ENCODE measurements at regions not wholly inside any gene's neighbourhood (a gene's known extent, or its start where the extent isn't known, plus 50 kb on each side); places are given as distances from the start of the nearest gene placed in this dataset.

DNA sequence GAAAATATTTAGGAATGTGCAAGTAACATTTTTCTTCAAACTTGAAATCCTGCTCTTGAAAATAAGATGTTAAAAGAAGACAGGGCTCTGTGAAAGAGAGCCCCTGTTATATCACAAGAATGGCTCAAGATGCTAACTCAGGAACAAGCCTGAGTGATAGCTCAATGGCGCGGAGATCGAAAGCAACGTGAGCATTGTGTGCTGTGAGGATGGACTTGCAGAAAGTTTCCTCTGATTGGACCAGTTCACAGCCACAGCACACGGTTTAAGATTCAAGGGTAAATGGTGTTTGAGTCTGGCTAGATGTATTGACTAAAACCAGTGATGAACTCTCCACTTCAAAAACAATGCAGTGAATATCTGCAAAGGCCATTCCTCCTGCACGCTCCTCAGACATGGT, 2387.0 kb downstream of the MAT2B start:
- H3K4me3 ChIP-seq (ENCODE audit: low read depth, low read length), result no peak overlapping the region
- no peak for TF ChIP-seq POLR2A (IDR thresholded peaks at IDR 0.05; ENCODE audit: extremely low read depth, insufficient read length)
- no peak for TF ChIP-seq MYC (IDR thresholded peaks at IDR 0.05; ENCODE audit: low read depth, low read length)
- TF ChIP-seq, protein P1, sequence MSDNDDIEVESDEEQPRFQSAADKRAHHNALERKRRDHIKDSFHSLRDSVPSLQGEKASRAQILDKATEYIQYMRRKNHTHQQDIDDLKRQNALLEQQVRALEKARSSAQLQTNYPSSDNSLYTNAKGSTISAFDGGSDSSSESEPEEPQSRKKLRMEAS (IDR thresholded peaks at IDR 0.05; ENCODE audit: low read depth, low read length), result no peak
- no peak for DNase-seq (ENCODE audit: low read depth)

DNA sequence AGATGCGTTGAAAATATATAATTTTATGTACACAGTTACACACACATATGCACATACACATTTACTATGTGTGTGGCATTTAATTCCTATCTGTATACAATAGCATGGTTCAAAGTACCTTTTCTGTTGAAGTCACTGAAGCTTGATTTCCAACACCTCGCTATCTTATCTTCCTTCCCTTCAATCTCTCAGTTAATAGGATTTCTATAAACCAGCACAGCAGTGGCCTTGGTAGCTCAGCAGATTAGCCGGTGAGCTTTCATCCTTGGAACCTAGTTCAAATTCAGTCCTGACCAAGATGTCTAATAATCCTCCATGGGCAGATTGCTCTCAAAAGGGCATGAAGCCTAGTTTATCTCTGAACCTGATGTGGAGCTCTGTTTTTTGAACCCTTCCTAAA, 2389.5 kb downstream of the MAT2B start:
- DNase-seq (ENCODE audit: low read depth), result no peak
- TF ChIP-seq, protein P2, sequence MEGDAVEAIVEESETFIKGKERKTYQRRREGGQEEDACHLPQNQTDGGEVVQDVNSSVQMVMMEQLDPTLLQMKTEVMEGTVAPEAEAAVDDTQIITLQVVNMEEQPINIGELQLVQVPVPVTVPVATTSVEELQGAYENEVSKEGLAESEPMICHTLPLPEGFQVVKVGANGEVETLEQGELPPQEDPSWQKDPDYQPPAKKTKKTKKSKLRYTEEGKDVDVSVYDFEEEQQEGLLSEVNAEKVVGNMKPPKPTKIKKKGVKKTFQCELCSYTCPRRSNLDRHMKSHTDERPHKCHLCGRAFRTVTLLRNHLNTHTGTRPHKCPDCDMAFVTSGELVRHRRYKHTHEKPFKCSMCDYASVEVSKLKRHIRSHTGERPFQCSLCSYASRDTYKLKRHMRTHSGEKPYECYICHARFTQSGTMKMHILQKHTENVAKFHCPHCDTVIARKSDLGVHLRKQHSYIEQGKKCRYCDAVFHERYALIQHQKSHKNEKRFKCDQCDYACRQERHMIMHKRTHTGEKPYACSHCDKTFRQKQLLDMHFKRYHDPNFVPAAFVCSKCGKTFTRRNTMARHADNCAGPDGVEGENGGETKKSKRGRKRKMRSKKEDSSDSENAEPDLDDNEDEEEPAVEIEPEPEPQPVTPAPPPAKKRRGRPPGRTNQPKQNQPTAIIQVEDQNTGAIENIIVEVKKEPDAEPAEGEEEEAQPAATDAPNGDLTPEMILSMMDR (IDR thresholded peaks at IDR 0.05; ENCODE audit: low read depth, low read length), result no peak
- no peak for TF ChIP-seq MYC (IDR thresholded peaks at IDR 0.05; ENCODE audit: low read depth, low read length)
- TF ChIP-seq, protein P1 (IDR thresholded peaks at IDR 0.05; ENCODE audit: low read depth, low read length), result no peak
- no peak for TF ChIP-seq POLR2A (IDR thresholded peaks at IDR 0.05; ENCODE audit: extremely low read depth, insufficient read length)

DNA sequence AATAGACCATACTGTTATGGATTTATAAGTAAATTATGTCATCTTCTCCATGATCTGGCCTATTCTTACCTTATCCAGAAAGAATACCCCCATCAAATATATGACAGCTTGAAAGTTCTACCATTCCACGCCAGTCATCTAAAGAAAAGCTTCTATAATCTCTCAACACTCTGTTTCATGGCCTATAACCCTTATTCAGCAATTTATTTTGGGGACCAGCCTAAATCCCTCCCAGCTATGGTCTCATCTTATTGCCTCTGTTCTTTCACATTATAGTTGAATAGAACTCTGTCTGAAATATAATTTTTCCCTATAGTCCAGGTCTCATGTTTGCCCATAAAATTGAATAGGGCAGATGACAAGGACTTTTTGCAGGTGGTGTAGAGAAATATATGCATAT, 2387.6 kb upstream of the WWC1 start:
- DNase-seq (ENCODE audit: low read depth), result no peak
- no peak for TF ChIP-seq MYC (IDR thresholded peaks at IDR 0.05; ENCODE audit: low read depth, low read length)
- TF ChIP-seq, protein P2 (IDR thresholded peaks at IDR 0.05; ENCODE audit: low read depth, low read length), result no peak
- TF ChIP-seq, protein P1 (IDR thresholded peaks at IDR 0.05; ENCODE audit: low read depth, low read length), result no peak
- TF ChIP-seq POLR2A (IDR thresholded peaks at IDR 0.05; ENCODE audit: extremely low read depth, insufficient read length), result no peak
- H3K4me3 ChIP-seq (ENCODE audit: low read depth, low read length), result no peak overlapping the region

More for the DNA sequence above, 2389.5 kb downstream of the MAT2B start:
- no peak overlapping the region for H3K4me3 ChIP-seq (ENCODE audit: low read depth, low read length)

DNA sequence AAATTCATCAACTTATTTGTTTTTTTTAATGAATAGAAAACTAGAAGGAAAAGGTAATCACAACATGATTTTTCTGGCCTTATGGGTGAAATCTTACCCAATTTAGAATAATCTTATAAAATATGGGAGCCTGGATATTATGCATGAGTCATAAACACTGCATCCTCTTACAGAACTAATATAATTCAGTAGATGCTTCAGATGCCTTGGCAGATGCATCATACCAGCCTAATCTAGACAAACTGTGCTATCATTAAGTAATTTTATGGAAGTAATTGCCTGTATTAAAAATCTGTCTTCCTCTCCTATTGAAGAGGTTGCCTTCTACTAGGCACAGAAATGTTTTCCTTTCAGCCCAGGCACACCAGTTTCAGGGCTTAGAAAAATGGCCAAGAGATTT, 2384.6 kb upstream of the WWC1 start:
- H3K4me3 ChIP-seq (ENCODE audit: low read depth, low read length), result no peak overlapping the region
- DNase-seq (ENCODE audit: low read depth), result no peak
- TF ChIP-seq, protein P2 (IDR thresholded peaks at IDR 0.05; ENCODE audit: low read depth, low read length), result no peak
- TF ChIP-seq, protein P1 (IDR thresholded peaks at IDR 0.05; ENCODE audit: low read depth, low read length), result no peak
- TF ChIP-seq POLR2A (IDR thresholded peaks at IDR 0.05; ENCODE audit: extremely low read depth, insufficient read length) (no peak), MYC (IDR thresholded peaks at IDR 0.05; ENCODE audit: low read depth, low read length) (no peak)

DNA sequence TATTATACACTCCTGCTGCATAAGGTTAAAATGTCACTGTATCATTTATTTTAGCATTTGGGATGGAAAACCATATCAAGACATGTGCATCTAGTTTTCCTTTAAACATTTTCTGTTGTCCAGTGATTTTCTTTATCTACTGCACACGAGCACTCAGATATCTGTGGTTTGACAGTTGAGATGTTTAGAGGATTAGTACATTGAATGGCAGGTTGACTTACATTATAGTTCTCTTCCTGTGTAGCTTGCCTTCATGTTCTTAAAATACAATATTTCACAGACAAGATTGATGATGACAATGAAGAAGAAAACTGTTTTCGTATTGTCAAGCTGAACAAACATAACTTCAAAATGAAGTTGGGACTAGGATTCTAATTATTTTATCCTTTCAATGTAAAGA, 2378.4 kb upstream of the WWC1 start:
- H3K4me3 ChIP-seq (ENCODE audit: low read depth, low read length), result no peak overlapping the region
- no peak for DNase-seq (ENCODE audit: low read depth)
- TF ChIP-seq MYC (IDR thresholded peaks at IDR 0.05; ENCODE audit: low read depth, low read length) (no peak), POLR2A (IDR thresholded peaks at IDR 0.05; ENCODE audit: extremely low read depth, insufficient read length) (no peak)
- TF ChIP-seq, protein P1 (IDR thresholded peaks at IDR 0.05; ENCODE audit: low read depth, low read length), result no peak
- TF ChIP-seq, protein P2 (IDR thresholded peaks at IDR 0.05; ENCODE audit: low read depth, low read length), result no peak

DNA sequence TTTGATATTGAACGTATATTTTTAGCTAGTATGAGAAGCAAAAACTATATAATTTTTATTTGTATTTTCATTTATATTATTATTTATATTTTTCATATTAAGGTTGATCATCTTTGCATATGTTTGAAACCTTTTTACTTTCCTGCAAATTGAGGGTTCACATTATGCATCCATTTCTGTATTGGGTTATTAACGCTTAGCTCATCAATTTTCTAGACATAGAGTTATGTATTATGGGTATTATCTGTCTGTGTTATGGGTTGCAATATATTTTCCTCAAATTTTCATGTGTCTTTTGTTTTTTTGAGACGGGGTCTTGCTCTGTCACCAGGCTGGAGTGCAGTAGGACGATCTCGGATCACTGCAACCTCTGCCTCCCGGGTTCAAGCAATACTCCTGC, 2377.0 kb upstream of the WWC1 start:
- DNase-seq (ENCODE audit: low read depth), result no peak
- TF ChIP-seq, protein P2 (IDR thresholded peaks at IDR 0.05; ENCODE audit: low read depth, low read length), result no peak
- TF ChIP-seq, protein P1 (IDR thresholded peaks at IDR 0.05; ENCODE audit: low read depth, low read length), result no peak
- TF ChIP-seq MYC (IDR thresholded peaks at IDR 0.05; ENCODE audit: low read depth, low read length) (no peak), POLR2A (IDR thresholded peaks at IDR 0.05; ENCODE audit: extremely low read depth, insufficient read length) (no peak)
- H3K4me3 ChIP-seq (ENCODE audit: low read depth, low read length), result no peak overlapping the region

Data from NB4 (cell line).